ENCODE measurements at regions not wholly inside any gene's neighbourhood (a gene's known extent, or its start where the extent isn't known, plus 50 kb on each side); places are given as distances from the start of the nearest gene placed in this dataset.

GRCh38 chr7:12770227-12770975 is 83.0 kb downstream of the ARL4A start:
- TF ChIP-seq, protein P1, sequence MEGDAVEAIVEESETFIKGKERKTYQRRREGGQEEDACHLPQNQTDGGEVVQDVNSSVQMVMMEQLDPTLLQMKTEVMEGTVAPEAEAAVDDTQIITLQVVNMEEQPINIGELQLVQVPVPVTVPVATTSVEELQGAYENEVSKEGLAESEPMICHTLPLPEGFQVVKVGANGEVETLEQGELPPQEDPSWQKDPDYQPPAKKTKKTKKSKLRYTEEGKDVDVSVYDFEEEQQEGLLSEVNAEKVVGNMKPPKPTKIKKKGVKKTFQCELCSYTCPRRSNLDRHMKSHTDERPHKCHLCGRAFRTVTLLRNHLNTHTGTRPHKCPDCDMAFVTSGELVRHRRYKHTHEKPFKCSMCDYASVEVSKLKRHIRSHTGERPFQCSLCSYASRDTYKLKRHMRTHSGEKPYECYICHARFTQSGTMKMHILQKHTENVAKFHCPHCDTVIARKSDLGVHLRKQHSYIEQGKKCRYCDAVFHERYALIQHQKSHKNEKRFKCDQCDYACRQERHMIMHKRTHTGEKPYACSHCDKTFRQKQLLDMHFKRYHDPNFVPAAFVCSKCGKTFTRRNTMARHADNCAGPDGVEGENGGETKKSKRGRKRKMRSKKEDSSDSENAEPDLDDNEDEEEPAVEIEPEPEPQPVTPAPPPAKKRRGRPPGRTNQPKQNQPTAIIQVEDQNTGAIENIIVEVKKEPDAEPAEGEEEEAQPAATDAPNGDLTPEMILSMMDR (IDR thresholded peaks at IDR 0.05; ENCODE audit: low read depth, low read length, missing input control) = no peak
- TF ChIP-seq, protein P2, sequence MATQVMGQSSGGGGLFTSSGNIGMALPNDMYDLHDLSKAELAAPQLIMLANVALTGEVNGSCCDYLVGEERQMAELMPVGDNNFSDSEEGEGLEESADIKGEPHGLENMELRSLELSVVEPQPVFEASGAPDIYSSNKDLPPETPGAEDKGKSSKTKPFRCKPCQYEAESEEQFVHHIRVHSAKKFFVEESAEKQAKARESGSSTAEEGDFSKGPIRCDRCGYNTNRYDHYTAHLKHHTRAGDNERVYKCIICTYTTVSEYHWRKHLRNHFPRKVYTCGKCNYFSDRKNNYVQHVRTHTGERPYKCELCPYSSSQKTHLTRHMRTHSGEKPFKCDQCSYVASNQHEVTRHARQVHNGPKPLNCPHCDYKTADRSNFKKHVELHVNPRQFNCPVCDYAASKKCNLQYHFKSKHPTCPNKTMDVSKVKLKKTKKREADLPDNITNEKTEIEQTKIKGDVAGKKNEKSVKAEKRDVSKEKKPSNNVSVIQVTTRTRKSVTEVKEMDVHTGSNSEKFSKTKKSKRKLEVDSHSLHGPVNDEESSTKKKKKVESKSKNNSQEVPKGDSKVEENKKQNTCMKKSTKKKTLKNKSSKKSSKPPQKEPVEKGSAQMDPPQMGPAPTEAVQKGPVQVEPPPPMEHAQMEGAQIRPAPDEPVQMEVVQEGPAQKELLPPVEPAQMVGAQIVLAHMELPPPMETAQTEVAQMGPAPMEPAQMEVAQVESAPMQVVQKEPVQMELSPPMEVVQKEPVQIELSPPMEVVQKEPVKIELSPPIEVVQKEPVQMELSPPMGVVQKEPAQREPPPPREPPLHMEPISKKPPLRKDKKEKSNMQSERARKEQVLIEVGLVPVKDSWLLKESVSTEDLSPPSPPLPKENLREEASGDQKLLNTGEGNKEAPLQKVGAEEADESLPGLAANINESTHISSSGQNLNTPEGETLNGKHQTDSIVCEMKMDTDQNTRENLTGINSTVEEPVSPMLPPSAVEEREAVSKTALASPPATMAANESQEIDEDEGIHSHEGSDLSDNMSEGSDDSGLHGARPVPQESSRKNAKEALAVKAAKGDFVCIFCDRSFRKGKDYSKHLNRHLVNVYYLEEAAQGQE (IDR thresholded peaks at IDR 0.05) = no peak

All from liver (tissue), 2 donors.